Activated naive CD4-positive, alpha-beta T cell treated with anti-CD3 and anti-CD28 coated beads for 36 hours (primary cell): ENCODE measurements at regions not wholly inside any gene's neighbourhood (a gene's known extent, or its start where the extent isn't known, plus 50 kb on each side); places are given as distances from the start of the nearest gene placed in this dataset.

Experiments used
- CTCF ChIA-PET: fragments of 350-600 bp; sonication (Branson Sonifier 250); formaldehyde crosslinking; loops from one replicate; lab custom pipeline; 2021; ENCODE audit warnings: antibody characterized with exemption; lab: Charles Lee
- DNase-seq: peaks from one replicate; pipeline ENCODE4 v3.0.0-alpha.2; 2020
- H3K27ac Mint-ChIP-seq: one replicate; pipeline ENCODE4 v1.8.0; 2021; ENCODE audit warnings: mild to moderate bottlenecking, mixed read lengths
- H3K27me3 Mint-ChIP-seq: one replicate; pipeline ENCODE4 v1.8.0; 2021; ENCODE audit warnings: low read depth, mixed read lengths
- H3K36me3 Mint-ChIP-seq: one replicate; pipeline ENCODE4 v1.8.0; 2021; ENCODE audit warnings: low read depth, mixed read lengths
- H3K4me1 Mint-ChIP-seq: one replicate; pipeline ENCODE4 v1.8.0; 2021; ENCODE audit warnings: low read depth, mixed read lengths
- H3K4me3 Mint-ChIP-seq: one replicate; pipeline ENCODE4 v1.8.0; 2021; ENCODE audit warnings: mild to moderate bottlenecking, moderate library complexity, mixed read lengths
- H3K9me3 Mint-ChIP-seq: one replicate; pipeline ENCODE4 v1.8.0; 2021; ENCODE audit warnings: mixed read lengths
- intact Hi-C: fragments of 100-400 bp; cut with micrococcal nuclease; formaldehyde crosslinking; loops from one replicate; pipeline ENCODE4 v1.15.1; 2023

DNA sequence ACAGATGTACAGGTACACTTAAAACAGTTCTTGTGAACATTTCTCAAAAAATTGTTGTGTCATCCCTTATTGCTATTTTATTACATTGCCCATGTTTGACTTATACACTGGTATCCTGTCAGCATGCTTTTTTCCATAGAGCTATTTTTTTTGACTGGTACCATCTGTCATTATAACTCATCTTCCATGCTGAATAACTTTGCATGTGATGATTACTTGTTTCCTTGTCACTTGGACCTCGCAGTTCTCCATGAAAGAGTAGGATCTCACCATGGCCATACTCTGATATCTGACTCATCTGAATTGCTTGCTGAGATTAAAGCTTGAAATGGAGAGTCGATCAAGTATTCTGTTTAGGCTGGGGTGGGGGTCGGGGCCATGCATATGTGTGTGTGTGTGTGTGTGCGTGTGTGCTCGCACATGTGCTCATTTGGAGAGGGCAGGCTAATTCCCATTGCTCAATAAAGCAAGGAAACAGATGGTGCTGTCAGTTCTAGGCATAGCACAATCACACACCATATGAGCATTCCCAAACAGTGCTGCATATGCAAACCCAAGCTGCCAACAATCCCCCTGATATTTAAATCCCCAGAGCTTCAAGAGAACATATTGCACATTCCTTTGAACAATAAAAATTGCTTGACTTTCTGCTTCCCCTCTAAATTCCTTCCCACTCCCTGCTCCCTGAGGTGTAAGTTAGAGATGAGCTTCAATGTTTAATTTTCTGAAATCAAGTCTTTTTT, 62.9 kb downstream of the NHLRC3 start:
- intact Hi-C loops: no loop called here
- H3K4me3 Mint-ChIP-seq: no peak overlapping the region
- no peaks in the 10 kb centered on the region for H3K9me3 Mint-ChIP-seq
- H3K27me3 Mint-ChIP-seq: no peaks in the 10 kb centered on the region
- CTCF ChIA-PET: interaction anchor here (0.6 to 1.0 kb wide), 3 partner anchors 12 to 621 kb away, joined by 3 to 4 read pairs (median 4); no protein-coding TSS in a partner anchor
- no peaks in the 10 kb centered on the region for H3K36me3 Mint-ChIP-seq
- H3K4me1 Mint-ChIP-seq: peaks cover 4% of the 10 kb centered on the region
- DNase-seq: no peak
- no peak overlapping the region for H3K27ac Mint-ChIP-seq

DNA sequence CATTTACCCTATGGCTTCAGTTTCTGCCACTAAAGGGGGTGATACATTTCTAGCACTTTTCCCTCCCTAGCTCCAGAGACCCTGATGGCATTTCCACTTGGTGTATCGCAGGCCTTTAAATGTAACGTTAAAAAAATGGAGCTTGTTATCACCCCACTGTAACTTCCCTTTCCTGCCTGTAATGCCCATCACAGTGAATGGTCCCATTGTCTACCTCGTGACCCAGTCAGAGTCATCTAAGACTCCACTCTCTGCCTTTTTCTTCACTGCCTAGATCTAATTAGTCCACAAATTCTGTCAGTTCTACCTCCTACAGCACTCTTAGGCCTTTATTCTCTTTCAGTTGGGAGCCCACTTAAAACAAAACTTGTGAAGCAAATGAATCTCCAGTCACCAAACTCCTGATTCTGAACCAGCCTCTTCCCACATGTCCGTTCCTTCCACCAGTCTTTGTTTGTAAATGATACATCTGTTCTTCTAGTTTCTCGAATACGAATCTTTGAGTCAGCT, 64.8 kb downstream of the NHLRC3 start:
- Mint-ChIP-seq H3K27ac (no peak overlapping the region), H3K27me3 (peaks cover 7% of the 10 kb centered on the region), H3K4me3 (no peak overlapping the region), H3K4me1 (peaks cover 3% of the 10 kb centered on the region), H3K9me3 (no peaks in the 10 kb centered on the region), H3K36me3 (no peaks in the 10 kb centered on the region)
- DNase-seq: no peak
- CTCF ChIA-PET: interaction anchor here (1.0 to 1.2 kb wide), 2 partner anchors 9 to 509 kb away, joined by 3 to 4 read pairs; no protein-coding TSS in a partner anchor
- intact Hi-C loops: no loop called here

DNA sequence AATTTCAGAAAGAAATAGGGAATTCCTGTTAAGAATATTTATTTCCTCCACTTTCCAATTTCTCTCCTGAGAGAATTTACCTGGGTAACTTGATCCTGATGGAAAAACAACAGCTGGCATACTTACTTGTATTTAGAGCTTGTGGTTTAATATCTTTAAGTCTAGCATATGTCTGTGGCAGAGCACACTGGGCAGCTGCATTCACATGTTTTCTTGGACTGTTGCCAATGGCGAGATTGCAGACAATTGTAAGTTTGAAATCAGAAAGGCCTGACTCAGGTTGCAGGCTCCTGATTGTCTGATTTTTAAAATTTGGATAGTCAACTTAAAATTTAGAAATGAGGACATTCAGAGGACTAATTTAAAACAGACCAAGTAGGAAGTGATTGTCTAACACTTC, 66.9 kb downstream of the NHLRC3 start:
- no peak for DNase-seq
- intact Hi-C loops: no loop called here
- CTCF ChIA-PET: no interaction called here
- peaks cover 15% of the 10 kb centered on the region for H3K27me3 Mint-ChIP-seq
- no peaks in the 10 kb centered on the region for H3K9me3 Mint-ChIP-seq
- H3K4me3 Mint-ChIP-seq: no peak overlapping the region
- H3K4me1 Mint-ChIP-seq: peaks cover 3% of the 10 kb centered on the region
- H3K36me3 Mint-ChIP-seq: no peaks in the 10 kb centered on the region
- no peak overlapping the region for H3K27ac Mint-ChIP-seq

DNA sequence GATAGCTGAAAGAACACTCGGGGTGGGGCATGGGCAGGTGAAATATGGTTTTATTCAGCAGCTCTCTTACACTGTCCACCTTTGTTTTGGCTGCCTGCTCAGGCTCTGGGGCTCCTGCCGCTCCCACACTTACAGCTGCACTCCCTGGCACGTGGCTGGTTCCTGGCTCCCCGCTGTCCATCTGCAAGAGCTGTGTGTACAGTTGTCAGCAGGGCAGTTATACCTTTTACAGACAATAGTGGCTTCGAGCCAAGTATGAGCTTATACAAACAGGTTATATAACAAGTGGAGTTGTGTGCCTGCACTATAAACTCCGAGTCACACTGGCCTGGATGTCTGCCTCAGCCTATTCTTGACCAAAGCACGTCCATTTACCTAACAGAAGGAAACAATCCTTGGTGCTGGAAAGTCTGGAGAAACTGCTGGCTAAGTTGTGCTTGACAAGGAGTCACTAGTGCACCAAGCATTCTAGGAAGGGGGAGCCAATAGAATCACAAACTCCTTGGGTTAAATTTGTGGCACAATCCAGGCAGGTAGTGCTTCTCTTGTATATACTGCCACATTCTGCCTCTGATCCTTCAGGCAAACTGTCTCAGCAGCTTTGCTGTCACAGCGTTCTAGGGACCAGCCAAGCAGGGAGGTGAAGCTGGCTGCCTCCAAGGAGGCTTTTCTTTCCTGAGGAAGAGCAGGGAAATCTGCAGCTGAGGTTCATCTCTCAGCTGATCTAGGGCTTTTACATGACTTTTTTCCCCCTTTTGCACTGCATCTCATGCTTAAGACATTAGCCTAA, 68.2 kb downstream of the NHLRC3 start:
- H3K36me3 Mint-ChIP-seq: no peaks in the 10 kb centered on the region
- H3K9me3 Mint-ChIP-seq: no peaks in the 10 kb centered on the region
- CTCF ChIA-PET: interaction anchor here (1.0 to 1.3 kb wide), 2 partner anchors 26 to 57 kb away, joined by 3 read pairs; no protein-coding TSS in a partner anchor
- no peak overlapping the region for H3K27ac Mint-ChIP-seq
- DNase-seq: no peak
- intact Hi-C loops: no loop called here
- no peak overlapping the region for H3K4me3 Mint-ChIP-seq
- H3K4me1 Mint-ChIP-seq: peaks cover 3% of the 10 kb centered on the region
- H3K27me3 Mint-ChIP-seq: peaks cover 20% of the 10 kb centered on the region

DNA sequence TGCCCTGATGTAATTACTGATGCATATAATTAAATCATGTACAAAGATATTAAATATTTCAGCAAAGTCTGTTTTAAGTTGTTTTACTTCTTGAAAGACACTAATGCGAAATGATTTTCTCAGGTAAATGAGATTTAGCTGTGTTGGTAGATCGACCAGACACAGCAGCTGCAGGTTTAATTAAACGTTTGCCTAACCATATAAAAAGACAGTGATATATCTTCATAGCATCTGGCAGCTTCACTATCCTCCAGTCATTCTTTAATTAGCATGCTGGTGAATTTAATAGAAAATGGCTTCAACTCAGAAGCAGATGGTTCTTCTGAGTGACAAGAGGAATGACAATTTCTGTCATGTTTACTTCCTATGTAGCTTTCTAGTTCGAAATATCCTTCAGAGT, 69.3 kb downstream of the NHLRC3 start:
- Mint-ChIP-seq H3K27ac (no peak overlapping the region), H3K9me3 (no peaks in the 10 kb centered on the region), H3K4me3 (no peak overlapping the region), H3K27me3 (peaks cover 21% of the 10 kb centered on the region), H3K36me3 (no peaks in the 10 kb centered on the region), H3K4me1 (peaks cover 3% of the 10 kb centered on the region)
- CTCF ChIA-PET: no interaction called here
- intact Hi-C loops: no loop called here
- DNase-seq: no peak

DNA sequence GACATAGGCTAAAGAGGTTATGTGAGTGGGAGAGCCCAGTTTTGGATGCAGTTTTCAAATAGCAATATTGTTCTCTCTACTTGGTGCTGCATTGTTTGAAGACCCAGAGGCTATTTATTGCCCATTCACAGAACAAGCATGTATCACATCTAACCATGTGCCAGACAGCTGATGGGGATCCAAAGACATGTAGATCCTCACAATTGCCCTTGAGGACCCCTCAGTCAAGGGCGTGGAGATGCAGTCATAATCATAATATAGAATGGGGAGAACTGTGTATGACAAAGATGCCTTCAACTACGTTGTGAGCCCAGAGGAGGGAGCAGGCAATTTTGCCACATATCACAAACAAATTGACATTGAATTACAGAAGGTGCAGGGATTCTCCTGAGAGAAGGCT, 70.5 kb downstream of the NHLRC3 start:
- intact Hi-C loops: no loop called here
- Mint-ChIP-seq H3K9me3 (no peaks in the 10 kb centered on the region), H3K4me3 (no peak overlapping the region), H3K27ac (no peak overlapping the region), H3K4me1 (peaks cover 3% of the 10 kb centered on the region), H3K27me3 (peaks cover 23% of the 10 kb centered on the region), H3K36me3 (no peaks in the 10 kb centered on the region)
- CTCF ChIA-PET: no interaction called here
- no peak for DNase-seq

DNA sequence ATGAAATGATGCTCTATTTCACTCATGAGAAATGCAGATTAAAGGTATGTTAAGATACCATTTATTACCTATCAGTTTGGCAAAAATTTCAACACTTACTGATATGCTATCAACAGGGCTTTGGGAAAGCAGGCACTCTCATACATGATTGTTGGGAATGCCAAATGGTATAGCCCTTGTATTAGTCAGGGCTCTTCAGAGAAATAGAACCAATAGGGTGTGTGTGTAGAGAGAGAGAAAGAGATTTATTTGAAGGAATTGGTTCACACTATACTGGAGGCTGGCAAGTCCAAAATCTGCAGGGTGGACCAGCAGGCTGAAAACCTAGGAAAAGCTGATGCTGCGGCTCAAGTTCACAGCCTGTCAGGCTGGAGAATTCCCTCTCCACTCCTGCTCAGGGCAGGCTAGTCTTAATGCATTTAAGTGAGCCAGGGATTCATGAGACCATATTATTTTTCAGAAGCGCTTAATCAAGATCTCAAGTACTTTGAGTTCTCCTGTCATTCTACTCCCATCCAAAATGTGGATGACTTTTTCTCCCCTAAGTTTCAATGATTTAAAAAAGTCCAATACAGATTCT, 72.4 kb downstream of the NHLRC3 start:
- no peak overlapping the region for H3K27ac Mint-ChIP-seq
- intact Hi-C loops: no loop called here
- DNase-seq: no peak
- H3K9me3 Mint-ChIP-seq: peaks cover 1% of the 10 kb centered on the region
- CTCF ChIA-PET: no interaction called here
- H3K27me3 Mint-ChIP-seq: peaks cover 32% of the 10 kb centered on the region
- H3K36me3 Mint-ChIP-seq: no peaks in the 10 kb centered on the region
- no peak overlapping the region for H3K4me3 Mint-ChIP-seq
- peaks cover 1% of the 10 kb centered on the region for H3K4me1 Mint-ChIP-seq

DNA sequence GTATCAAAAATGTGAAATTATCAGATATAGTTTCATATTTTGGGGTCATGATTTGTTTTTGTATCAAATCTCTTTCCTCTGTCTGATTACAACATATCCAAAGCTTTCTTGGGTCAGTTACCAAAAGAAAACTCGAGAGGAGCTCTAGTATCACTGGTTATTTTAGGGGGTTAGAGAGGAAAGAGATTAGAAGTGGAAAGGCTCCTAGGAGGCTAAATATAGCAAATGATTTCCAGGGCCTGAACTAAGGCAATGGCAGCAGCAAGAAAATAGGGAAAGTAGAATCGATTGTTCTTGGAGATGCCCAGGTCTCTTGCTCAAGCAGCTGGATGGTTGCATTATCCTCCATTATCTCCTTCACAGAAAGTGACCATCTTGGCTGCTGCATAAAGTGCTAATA, 72.9 kb downstream of the NHLRC3 start:
- no peaks in the 10 kb centered on the region for H3K4me1 Mint-ChIP-seq
- no peak overlapping the region for H3K4me3 Mint-ChIP-seq
- CTCF ChIA-PET: no interaction called here
- no peaks in the 10 kb centered on the region for H3K36me3 Mint-ChIP-seq
- DNase-seq: no peak
- H3K9me3 Mint-ChIP-seq: peaks cover 2% of the 10 kb centered on the region
- no peak overlapping the region for H3K27ac Mint-ChIP-seq
- peaks cover 36% of the 10 kb centered on the region for H3K27me3 Mint-ChIP-seq
- intact Hi-C loops: no loop called here

DNA sequence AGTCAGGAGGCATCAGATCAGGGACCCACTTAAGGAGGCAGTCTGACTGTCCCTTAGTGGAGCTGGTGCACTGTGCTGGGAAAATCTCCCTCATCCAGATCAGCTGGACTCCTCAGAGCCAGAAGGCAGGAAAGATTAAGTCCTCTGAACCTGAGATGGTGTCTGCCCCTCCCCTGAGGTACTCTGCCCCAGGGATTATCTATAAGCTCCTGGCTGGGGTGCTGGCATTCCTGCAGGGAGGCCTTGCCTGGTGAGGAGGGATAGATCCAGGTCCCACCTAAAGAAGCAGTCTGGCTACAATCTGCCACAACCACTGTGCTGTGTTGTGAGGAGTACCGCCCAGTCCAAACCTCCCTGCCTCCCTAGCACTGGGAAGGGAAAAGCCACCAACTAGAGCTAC, 81.2 kb downstream of the NHLRC3 start:
- CTCF ChIA-PET: no interaction called here
- no peak overlapping the region for H3K27ac Mint-ChIP-seq
- no peaks in the 10 kb centered on the region for H3K36me3 Mint-ChIP-seq
- H3K4me1 Mint-ChIP-seq: peaks cover 10% of the 10 kb centered on the region
- intact Hi-C loops: no loop called here
- H3K9me3 Mint-ChIP-seq: peaks cover 2% of the 10 kb centered on the region
- DNase-seq: no peak
- H3K4me3 Mint-ChIP-seq: no peak overlapping the region
- H3K27me3 Mint-ChIP-seq: peaks cover 29% of the 10 kb centered on the region

DNA sequence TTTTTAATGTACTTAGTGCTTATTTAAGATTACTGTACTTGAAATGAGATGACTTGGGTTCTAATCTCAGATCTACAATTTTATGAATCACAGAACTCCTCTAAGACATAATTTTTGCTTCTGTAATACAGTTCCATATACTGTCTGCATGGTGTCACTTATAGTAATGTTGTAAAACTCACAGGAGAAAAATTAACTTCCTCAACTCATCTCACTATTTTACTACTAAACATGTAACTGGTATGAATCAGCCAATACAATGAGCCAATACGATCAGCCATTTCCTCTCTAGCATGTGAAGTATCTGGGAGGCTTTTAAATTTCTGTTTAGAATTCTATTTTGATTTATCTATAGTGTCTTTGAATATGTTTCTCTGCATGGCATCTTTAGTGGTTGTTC, 85.3 kb downstream of the NHLRC3 start:
- no peak for DNase-seq
- no peak overlapping the region for H3K27ac Mint-ChIP-seq
- H3K36me3 Mint-ChIP-seq: no peaks in the 10 kb centered on the region
- intact Hi-C loops: no loop called here
- no peak overlapping the region for H3K4me3 Mint-ChIP-seq
- no peaks in the 10 kb centered on the region for H3K9me3 Mint-ChIP-seq
- H3K27me3 Mint-ChIP-seq: peaks cover 16% of the 10 kb centered on the region
- H3K4me1 Mint-ChIP-seq: peaks cover 8% of the 10 kb centered on the region
- CTCF ChIA-PET: no interaction called here

DNA sequence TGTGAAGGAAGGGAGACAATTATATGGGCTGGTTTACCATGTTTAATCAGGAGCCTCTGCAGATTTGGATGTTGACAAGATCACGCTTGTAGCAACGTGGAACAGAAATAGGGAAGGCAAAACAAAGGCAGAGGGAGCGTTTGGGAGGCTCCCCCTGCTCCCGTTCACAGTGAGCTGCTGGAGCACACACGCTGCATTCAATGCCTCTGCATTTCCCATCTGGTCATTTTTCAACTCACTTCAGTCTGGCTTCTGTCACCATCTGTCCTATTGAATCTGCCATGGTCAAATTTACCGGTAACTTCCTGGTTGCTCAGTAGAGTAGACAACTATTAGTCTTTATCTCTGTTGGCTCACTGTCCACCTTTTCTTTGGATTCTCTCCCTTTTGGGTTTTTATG, 91.0 kb downstream of the NHLRC3 start:
- intact Hi-C loops: no loop called here
- CTCF ChIA-PET: interaction anchor here (0.6 kb wide), 1 partner anchor 9 kb away, joined by 5 read pairs; no protein-coding TSS in a partner anchor
- no peak for DNase-seq
- Mint-ChIP-seq H3K4me1 (peaks cover 6% of the 10 kb centered on the region), H3K4me3 (no peak overlapping the region), H3K27me3 (peaks cover 28% of the 10 kb centered on the region), H3K27ac (no peak overlapping the region), H3K36me3 (no peaks in the 10 kb centered on the region), H3K9me3 (no peaks in the 10 kb centered on the region)

DNA sequence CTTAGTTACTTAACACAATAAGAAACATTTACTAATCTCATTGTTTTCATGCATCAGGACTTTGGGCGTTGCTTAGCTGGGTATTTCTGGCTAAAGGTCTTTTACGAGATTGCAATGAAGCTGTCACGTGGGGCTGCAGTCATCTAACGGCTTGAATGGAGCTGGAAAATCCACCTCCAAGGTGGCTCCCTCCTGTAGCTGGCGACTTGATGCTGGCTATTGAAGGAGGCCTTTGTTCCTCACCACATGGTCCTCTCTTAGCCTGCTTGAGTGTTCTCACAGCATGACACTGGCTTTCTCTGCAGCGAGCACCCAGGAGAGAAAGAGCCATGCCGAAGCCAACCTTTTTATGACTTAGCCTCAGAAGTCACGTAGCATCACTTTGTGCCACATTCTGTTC, 92.0 kb downstream of the NHLRC3 start:
- Mint-ChIP-seq H3K4me3 (no peak overlapping the region), H3K9me3 (no peaks in the 10 kb centered on the region), H3K36me3 (no peaks in the 10 kb centered on the region), H3K27me3 (peaks cover 30% of the 10 kb centered on the region), H3K4me1 (peaks cover 6% of the 10 kb centered on the region), H3K27ac (no peak overlapping the region)
- CTCF ChIA-PET: interaction anchor here (0.7 to 1.0 kb wide), 2 partner anchors 13 to 700 kb away, joined by 3 to 4 read pairs; no protein-coding TSS in a partner anchor
- no peak for DNase-seq
- intact Hi-C loops: no loop called here
